ENCODE measurements at regions not wholly inside any gene's neighbourhood (a gene's known extent, or its start where the extent isn't known, plus 50 kb on each side); places are given as distances from the start of the nearest gene placed in this dataset. TPM values are rescaled to one million over a fixed set of nuclear protein-coding genes. Genes with fewer than 3 reads are reported as not detected.

DNA sequence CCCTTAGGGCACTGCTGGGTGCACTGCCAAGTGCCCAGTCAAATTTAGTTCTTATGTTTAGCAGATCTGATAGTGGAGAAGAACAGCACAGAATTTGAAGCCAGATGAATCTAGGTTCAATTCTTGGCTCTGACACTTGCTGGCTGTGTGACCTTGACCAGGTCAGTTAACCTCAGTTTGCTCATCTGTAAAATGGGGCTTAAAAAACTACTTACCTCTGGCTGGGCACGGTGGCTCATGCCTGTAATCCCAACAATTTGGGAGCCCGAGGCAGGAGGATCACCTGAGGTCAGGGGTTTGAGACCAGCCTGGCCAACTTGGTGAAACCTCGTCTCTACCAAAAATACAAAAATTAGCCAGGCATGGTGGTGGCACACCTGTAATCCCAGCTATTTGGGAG is 49.9 kb upstream of the MLN start:
- intact Hi-C loops (cut with DNase I), result loop anchor here (5.0 kb wide), 1 partner anchor 174 kb away; no protein-coding TSS in a partner anchor
- DNase-seq (ENCODE audit: low spot score), result no peak

Small RNAs in the stretch of these regions (microRNA-seq; reads per million reads assigned to microRNA genes)
- gene MIR7159, result not detected

Measured in cardiac septum (tissue), 1 donor.